ENCODE measurements at regions not wholly inside any gene's neighbourhood (a gene's known extent, or its start where the extent isn't known, plus 50 kb on each side); places are given as distances from the start of the nearest gene placed in this dataset.

GRCh38 chr11:15889363-15890030, 466.8 kb downstream of the SOX6 start:
- DNase-seq = no peak

- DNase-seq = no peak
Observed at GRCh38 chr11:15890031-15890713, 466.2 kb downstream of the SOX6 start.

- no peak for DNase-seq
Observed at GRCh38 chr11:15893080-15893492, 463.3 kb downstream of the SOX6 start.

GRCh38 chr11:15896026-15896425, 460.3 kb downstream of the SOX6 start:
- no peak for DNase-seq

- DNase-seq = no peak
Observed at GRCh38 chr11:15896530-15896929, 459.8 kb downstream of the SOX6 start.

- DNase-seq = no peak
Observed at GRCh38 chr11:15897211-15897960, 459.0 kb downstream of the SOX6 start.

- no peak for DNase-seq
Observed at GRCh38 chr11:15901054-15901453, 455.3 kb downstream of the SOX6 start.

- DNase-seq = no peak
Observed at GRCh38 chr11:15901790-15902189, 454.6 kb downstream of the SOX6 start.

GRCh38 chr11:15903246-15903645, 453.1 kb downstream of the SOX6 start:
- no peak for DNase-seq

GRCh38 chr11:15905366-15906104, 450.8 kb downstream of the SOX6 start:
- DNase-seq = no peak

- DNase-seq = peak in 1 of 6 experiments; percentile 1
Observed at GRCh38 chr11:15906481-15907035, 449.8 kb downstream of the SOX6 start.

GRCh38 chr11:15907806-15908205, 448.5 kb downstream of the SOX6 start:
- no peak for DNase-seq

GRCh38 chr11:15909937-15910598, 446.3 kb downstream of the SOX6 start:
- DNase-seq = no peak

GRCh38 chr11:15910761-15911160, 445.6 kb downstream of the SOX6 start:
- no peak for DNase-seq

- no peak for DNase-seq
Observed at GRCh38 chr11:15911377-15912044, 444.8 kb downstream of the SOX6 start.

GRCh38 chr11:15912291-15912690, 444.1 kb downstream of the SOX6 start:
- DNase-seq = no peak

- DNase-seq = no peak
Observed at GRCh38 chr11:15912825-15913224, 443.5 kb downstream of the SOX6 start.

GRCh38 chr11:15913261-15913660, 443.1 kb downstream of the SOX6 start:
- no peak for DNase-seq

All from stimulated activated naive CD4-positive, alpha-beta T cell (primary cell).